Colon (tissue), 2 donors: ENCODE measurements at regions not wholly inside any gene's neighbourhood (a gene's known extent, or its start where the extent isn't known, plus 50 kb on each side); places are given as distances from the start of the nearest gene placed in this dataset.
A peak's percentile ranks its signal among the peaks of the same experiment; 100 is the strongest.

Source experiments
- FAIRE-seq: peaks from 2 replicates; lab custom pipeline; 2012; peaks lifted over from hg19 to GRCh38; lab: Jason Lieb, UNC
- donor health status: control.
- donor health status: control.

DNA sequence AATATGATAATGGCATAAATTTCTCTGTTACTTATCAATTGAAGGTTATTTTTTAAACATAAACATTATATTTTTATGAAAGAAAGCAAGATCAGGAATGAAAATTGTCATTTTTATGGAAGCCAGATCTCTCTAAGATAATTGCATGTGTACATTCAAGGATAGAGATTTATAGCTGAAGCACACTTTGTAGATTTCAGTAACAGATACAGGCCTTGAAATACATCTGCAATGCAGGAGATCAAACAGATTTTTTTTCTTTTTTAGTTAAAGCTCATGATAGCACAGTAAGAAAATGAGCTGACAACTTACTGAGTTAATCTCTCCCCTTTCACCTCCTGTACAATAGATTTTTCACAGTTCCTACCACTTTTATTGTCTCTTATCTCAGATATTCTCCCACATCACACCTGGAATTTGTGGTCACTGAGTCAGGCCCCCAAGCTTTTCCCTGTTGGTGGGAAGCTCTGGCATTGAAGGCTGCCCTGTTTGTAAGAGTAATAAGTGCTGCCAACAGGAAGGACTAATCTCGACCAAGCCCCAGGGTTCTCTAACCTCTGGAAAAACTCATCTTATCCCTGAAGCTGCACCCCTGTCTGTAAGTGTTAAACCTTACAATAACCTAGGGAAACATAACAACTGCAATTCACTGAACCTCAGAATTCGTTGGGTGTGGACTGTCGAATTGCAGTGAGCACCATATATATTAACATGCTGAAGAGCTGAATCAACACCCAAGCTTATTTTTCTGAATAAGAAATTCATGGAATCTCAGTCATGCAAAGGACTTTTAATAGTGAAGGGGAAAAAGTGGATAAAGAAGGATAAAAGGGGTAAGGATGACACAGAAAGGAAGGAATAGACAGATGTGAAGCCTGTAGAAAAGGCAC lies 599.0 kb downstream of the LMO4 start:
- no peak for FAIRE-seq

DNA sequence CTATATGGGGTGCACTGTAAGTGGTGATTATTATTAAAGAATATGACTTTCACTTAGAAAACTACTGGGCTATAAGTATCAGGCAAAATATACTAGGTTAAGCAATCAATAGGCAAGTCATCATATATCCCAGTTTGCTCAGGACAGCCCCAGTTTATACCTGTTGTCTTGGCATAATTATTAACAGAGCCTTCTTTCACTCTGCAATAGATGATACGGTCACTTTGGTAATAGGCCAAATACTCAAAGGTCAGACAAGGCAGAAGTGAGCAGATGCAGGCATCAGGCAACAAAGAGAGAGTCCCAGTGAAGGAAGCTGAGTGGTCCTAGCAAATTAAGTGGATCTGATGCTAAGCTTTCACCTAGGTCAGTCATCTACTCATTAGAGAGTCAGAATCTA lies 599.9 kb downstream of the LMO4 start:
- FAIRE-seq, result no peak

DNA sequence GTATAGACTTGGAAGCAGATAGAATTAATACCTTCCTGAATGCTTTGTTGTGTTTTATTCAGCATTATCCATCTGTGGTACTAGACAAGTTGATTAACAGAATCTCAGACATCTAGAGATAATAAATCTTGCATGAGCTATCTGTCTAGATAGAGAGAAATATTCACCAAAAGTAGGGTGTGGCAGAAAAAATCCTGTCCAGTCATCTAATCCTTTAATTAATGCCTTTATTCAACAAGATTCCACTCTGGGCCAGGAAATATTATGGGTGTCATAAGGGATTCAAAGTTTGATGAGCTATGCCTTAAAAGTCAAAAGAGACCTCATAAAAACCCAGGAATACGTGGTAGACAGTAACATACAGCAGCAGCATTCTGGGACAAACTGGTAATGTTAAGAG lies 601.2 kb downstream of the LMO4 start:
- FAIRE-seq, result no peak

DNA sequence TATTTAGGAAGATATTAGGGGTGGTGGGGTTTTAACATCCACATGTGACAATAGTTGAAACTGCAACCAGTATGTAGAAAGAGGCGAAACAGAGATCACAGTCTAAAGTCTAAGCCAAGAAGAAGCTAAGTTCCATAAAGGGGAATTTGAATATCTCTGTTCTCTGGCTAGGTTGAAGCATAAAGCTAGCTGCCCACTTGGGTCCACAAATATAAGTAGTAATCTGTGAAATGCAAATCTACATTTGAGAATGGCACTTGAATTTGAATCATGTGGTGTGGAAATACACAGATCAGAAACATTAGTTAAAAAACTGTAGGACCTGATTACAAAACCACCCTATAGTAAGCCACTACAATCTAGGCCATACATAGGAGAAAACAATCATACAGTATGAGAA lies 602.1 kb downstream of the LMO4 start:
- FAIRE-seq, result no peak

DNA sequence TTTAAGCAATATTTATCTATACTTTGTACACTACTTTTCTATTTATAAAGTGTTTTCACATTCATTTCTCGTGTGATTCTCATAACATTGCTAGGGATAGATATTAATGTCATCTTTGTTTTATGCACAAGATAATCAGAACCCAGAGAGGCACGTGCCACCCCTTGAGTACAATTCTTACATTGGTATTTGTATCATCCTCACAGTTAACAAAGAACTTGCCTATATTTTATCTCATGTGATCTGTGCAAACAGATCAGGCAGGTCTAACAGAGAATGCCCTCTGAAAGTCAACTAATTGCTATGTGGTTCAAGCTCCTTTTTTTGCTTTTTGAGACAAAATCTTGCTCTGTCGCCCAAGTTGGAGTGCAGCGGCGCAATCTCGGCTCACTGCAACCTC lies 604.5 kb downstream of the LMO4 start:
- no peak for FAIRE-seq

DNA sequence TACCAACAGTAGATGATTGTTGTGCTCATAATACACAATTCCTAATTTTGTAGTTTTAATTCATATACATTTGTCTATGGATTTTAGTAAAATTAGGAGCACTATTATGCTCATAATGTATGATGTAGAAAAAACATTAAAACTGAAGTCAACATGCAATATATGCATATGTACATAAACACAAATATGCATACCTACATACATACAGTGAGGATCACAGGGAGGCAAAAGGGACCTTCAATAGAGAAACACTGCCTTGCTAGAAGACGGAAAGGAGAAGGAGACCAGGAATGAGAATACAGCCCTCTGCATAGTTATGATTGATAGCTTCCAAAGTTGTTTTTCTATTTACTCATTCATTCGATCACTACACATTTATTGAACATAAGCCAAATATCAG lies 606.5 kb downstream of the LMO4 start:
- no peak for FAIRE-seq

DNA sequence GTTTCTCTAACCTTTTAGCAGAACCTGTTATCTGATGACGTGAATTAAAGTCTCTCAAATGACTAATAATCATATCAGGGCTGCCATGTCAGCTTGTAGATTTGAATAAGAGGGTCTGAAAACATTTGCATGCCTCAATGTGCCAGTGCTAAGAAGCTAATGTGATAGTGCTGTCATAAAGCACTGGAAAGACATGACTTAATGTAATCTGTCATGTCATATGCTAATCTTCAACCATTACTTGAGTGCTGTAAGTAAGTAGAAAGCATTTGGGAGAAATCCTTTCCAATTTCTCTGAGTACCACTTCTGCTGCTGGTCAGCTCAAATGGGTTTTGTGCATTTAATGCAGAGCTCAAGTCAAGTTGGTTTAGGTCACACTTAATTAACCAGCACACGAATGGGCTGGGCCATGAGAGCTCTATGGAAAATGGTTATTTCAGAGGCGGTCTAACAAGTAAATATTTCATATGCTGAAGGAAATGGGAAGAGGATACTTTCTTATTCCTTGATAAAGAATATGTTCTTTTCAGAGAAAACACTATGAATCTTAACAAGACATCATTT lies 609.2 kb downstream of the LMO4 start:
- FAIRE-seq, result no peak

DNA sequence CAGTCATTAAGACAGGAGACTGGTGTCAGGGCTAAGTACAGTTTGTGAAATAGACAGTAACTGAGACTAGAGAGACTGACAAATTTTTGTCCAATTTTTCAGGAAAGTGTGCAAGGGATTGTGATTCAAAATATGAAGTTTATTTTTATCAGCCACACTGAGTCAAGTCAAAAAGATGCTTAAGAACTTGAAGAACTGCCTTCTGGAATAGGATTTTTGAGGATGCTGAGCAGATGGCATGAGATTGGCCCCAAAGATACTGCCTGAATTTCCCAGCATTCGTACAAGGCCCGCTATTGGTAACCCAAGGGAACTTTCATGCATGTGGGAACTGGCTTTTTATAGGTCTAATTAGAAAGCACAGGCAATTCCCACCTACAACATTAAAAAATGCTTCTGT lies 610.0 kb downstream of the LMO4 start:
- FAIRE-seq, result no peak

DNA sequence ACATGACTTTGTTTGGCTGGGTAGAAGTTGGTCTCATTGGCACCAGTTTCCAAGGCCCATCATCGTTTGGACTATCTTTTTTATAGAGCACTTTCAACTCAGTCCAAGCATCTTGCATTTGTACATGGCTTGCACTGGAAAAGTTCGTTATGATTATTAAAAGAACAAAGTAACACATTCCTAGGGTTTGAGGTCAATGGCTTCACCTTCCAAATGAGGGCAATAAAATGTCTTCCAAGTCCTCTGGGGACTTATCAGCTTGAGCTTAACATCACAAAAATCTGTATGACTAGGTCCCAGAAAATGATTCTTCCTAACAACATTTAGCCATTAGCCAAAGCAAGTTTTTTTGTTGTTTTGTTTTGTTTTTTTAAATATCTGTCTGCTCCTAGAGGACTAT lies 610.8 kb downstream of the LMO4 start:
- FAIRE-seq, result no peak

DNA sequence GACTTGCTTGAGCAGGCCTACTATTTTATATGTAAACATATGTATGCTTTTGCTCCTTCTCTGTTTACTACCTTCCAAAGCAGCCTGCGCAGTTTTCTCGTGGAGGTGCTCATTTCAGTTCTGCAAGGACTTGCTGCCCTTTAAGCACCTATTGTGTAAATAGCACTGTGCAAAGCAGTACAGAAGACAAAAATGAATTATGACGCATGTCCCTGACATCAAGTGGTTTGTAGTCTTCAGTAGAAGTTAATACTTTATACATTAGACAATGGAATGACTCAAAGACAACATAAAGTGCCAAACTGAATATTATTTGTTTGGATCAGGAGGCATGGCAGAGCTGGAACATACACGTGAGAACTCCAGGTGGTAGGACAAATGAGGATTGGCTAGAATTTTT lies 611.7 kb downstream of the LMO4 start:
- FAIRE-seq, result no peak

DNA sequence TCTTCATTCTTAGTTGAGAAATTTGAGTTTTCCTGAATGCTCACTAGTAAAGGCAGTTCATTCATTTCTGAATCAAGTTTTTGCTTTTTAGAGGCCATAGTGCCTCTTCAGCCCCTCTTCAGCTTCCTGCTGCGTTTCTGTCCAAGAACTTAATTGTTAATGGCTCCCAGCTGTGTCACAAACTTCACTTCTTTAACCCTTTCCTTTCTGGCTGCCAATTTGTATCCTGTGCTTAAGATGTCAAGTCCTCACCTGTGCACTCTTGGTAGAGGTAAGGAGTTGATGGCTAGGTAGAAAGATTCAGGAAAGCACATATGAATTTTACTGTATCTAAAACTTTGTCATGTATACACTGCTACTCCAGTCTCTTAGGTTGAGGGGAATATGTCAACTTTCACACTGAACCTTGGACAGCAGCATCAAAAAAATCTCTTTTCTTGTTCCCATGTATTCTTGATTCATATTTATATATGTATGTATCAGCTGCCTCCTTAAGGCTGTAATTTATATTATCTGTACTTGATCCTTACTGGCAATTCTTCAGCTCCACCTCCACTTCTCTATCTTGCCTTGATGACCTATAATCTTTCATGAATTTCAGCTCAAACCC lies 612.8 kb downstream of the LMO4 start:
- no peak for FAIRE-seq

DNA sequence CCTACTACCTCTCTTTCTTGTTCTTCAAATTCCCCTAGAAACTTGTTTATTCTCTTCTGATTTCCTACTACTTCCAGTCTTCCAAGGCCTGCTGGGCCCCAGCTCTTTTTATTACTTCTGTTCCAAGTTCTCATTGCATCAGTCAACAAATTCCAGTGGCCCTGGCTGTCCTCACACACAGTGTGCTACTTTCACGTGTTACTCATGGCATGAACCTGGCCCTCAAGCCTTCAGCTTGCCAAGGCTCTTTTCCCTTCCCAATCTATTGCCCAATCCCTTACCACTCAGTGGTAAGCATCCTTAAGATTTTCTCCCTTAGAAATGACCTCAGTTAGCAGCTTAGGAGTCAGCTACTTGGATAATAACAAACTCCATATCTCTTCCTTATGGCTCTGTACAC lies 613.5 kb downstream of the LMO4 start:
- FAIRE-seq, result no peak

DNA sequence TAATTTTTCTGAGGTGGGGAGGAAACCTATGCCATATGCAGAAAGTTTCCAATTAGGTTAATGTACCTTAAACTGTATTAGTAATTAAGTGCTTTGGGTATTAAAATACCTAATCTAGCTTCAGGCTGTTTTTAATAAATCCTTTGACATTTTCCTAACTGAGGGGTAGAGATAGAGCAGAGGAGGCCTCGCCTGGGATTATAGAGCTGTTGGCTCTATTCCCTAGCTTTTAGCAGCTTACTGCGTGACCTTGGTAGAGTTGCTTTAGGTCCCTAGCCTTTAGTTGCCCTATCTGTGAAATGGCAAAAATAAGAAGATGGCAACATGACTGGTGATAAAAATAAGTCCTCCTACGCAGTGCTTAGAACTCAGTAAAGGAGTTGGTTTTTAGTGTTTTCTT lies 621.0 kb downstream of the LMO4 start:
- no peak for FAIRE-seq

DNA sequence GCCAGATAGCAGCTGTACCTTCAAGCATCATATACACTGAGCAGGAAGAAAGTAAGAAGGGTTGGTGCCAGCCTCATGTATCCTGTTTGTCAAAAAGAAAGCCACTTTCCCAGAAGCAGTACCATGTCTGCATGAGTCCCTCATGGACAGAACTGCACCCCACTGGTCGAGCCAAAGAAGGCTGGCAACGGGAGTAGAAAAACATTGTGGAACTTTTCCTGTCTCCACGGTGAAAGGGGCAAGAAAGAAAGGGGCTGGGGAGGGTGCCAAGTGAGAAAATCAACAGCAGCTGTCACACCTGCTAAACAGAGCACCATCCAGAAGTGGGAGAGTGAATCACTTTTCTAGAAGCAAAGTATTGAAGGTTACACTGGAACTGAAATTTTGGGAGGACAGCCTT lies 621.7 kb downstream of the LMO4 start:
- no peak for FAIRE-seq

DNA sequence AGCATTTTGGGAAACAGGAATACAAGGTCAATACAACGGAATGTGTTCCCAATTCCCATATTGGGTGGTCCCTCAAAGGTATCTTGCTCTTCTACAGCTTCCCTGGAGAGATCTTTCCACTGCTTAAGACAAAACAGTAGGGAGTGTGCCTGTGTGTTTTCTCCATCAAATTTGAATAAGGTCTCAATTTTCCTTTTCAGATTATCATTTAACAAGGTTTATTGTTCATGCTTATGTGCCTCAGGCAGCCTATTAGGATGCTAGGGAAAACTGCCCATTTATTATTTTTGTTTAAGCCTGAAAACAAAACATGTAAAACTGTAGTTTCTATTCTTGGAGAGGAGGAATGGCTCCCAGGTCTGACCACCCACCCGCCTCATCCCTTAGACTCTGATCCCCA lies 622.7 kb downstream of the LMO4 start:
- FAIRE-seq, result no peak

DNA sequence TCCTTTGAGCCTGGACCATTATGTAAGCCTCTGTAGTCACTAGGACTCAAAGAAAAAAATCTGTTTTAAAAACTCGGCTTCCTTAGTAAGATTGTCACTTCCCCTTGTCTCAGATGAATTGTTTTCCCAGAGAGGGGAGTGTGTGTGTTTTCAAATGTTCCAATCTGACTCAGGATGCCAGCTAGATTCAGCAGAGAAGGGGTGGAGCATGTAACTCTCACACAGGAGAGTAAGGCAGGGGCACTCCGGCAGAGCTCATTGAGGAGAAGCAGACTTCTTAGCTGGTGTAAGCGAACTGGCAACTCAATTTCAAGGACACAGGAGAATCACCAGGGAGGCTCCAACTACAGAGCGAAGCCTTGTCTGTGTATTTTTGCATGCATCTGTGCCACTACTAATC lies 623.2 kb downstream of the LMO4 start:
- no peak for FAIRE-seq

DNA sequence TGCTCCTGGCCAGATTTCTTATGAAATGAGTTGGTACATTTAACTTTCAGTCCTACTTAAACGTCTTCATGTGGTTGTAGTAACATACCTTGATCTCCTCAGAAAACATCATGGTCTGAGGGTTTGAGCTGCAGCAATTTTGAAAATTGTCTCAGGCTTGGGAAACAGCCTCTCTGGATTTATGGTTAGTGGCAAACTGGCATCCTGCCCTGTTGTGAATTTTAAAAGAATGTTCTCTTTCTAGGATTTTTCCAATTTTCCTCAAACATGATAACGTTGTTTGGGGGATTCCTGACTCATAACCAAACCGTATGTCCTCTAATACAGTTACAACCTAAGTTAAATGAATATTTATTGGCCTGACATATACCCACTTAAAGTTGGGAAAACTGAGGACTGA lies 624.4 kb downstream of the LMO4 start:
- no peak for FAIRE-seq

DNA sequence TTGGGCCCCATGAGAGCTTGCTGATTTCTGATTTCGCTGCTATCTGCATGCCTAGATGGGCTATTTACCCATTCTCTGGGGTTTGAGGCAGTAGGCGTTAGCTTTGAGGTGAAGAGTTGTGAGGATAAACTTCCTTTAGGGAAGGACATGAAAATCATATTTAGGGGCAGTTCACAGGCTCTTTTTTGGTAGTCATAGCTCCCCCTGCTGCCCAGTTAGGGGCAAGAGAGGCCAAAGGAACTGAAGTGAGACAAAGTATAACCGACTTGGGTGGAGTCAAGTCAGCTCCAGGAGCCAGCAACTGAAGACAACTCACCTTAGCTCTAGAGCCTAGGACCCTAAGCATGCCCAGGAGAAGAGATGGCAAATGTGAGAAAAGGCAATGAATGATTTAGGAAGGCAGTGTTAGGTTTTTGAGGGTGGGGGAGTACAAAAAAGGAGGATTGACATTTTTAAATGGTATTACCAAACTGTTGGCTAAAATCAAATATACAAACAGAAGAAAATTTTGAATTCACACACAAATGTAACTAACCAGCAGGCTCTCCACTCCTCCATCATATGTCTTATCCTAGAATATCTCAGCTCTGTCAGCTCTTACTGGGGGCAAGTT lies 625.2 kb downstream of the LMO4 start:
- peak; percentile 24 for FAIRE-seq

DNA sequence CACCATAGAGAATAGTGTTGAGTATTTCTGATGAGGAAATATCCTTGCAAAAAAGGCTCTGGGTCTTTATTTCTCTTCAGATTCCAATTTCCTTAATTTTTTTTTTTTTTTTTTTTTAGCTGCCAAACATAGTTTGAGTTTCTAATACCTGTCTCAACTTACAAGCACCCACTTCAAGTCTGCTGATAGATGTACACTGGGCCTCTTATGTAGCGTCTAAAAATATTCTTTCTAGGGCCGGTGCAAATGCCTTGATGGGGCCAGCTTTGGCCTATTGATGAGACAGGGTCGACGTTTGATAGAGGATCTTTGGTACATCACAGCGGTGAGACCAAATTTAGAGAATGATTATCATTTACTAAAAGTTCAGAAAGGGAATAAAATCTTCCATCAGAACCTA lies 626.4 kb downstream of the LMO4 start:
- FAIRE-seq, result no peak

DNA sequence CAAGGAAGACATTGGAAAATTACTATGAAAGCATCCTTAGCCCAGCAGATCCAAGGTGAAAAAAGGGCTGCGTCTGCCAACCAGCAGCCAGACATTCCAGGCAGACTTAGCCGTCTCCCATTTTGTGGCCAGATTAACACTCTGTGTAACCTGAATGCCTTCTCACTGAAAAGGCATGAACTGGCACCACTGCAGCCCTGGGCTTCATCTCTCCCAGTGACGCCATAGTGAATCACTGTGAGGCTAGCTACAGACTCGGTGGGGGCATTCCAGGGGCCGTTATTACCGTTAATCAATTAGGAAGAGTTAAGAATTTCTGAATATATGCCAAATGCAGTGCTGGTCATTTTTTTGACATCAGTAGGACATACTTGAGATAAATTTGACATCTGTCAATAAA lies 627.4 kb downstream of the LMO4 start:
- FAIRE-seq, result no peak

DNA sequence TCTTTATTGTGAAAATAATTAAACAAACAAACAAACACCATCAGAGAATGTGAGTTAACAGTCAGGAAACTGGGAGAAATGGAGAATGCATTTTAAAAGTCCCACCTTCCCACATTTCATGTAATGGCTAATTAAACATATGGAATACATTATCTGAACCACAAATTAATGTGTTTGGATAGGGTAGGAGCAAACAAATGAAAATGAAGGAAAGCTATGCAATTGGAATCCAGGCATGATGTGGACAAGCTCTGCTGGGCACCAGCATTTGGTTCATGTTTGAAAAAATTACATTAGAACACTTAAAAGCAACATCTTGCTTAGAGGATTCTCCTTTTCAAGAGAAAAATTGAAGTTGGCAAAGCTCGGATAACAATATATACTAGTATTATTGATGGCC lies 628.1 kb downstream of the LMO4 start:
- no peak for FAIRE-seq

DNA sequence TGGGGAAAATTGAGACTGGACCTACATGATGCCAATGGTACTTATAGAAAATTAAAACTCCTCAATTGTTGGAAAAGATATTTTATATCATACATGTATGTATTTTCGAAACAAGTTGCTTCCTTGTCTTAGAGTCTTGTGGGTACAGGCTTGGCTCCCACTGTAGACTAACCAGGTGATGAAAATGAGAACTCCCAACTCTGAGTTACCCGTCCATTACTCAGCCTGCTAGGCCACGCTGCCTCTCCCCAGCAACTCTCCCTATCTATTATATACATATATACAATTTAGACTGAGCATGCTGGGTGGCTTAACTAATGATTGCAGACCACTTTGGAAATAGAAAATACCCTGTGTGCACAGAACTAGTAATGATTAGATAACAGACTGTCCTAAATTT lies 628.7 kb downstream of the LMO4 start:
- FAIRE-seq, result no peak

DNA sequence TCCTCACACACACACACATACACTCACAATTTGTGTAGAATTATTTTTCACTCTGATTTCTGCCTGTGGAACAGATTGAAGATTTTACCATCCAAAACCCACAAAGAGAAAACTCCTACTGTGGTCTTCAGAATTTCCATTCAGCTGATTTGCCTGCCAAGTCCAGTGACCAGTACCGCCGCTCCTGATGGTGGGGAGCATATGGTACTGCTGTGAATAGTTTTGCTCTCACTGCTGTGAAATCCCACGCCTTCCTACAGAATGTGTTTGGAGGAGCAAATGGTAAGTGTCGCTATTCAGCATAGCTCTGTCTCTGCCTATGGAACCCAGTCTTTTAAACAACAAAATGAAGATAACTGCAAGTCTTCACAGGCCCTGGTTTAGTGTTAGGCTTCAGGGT lies 629.5 kb downstream of the LMO4 start:
- no peak for FAIRE-seq
